NCI-H146 treated with DMSO at 0.1 percent for 48 hours (cell line): ENCODE measurements at regions not wholly inside any gene's neighbourhood (a gene's known extent, or its start where the extent isn't known, plus 50 kb on each side); places are given as distances from the start of the nearest gene placed in this dataset.
"Not testable (repeated sequence)": the region's sequence is repeated elsewhere in the genome, so short reads cannot be mapped to it uniquely, and the experiment has no call there.

Experiments used
- DNase-seq: peaks from one replicate; lab custom pipeline; 2025; ENCODE audit not compliant: unreplicated experiment; lab: John Stamatoyannopoulos, UW

GRCh38 chr6:6940031-6941025, 167.4 kb upstream of the RREB1 start:
- DNase-seq = no peak

- no peak for DNase-seq
These were observed 166.6 kb upstream of the RREB1 start for GRCh38 chr6:6941201-6941600.

- no peak for DNase-seq
These were observed 165.7 kb upstream of the RREB1 start for GRCh38 chr6:6942091-6942490.

- DNase-seq = no peak
These were observed 164.9 kb upstream of the RREB1 start for GRCh38 chr6:6942831-6943230.

- no peak for DNase-seq
These were observed 164.3 kb upstream of the RREB1 start for GRCh38 chr6:6943421-6943820.

GRCh38 chr6:6946206-6947155, 161.3 kb upstream of the RREB1 start:
- no peak for DNase-seq

- no peak for DNase-seq
These were observed 157.2 kb upstream of the RREB1 start for GRCh38 chr6:6950373-6951145.

- no peak for DNase-seq
These were observed 156.4 kb upstream of the RREB1 start for GRCh38 chr6:6951355-6951754.

- DNase-seq = no peak
These were observed 155.3 kb upstream of the RREB1 start for GRCh38 chr6:6952484-6952883.

GRCh38 chr6:6952927-6953326, 154.8 kb upstream of the RREB1 start:
- DNase-seq = not testable (repeated sequence)

GRCh38 chr6:6960571-6961251, 147.1 kb upstream of the RREB1 start:
- DNase-seq = peak; percentile 76

GRCh38 chr6:6962086-6962485, 145.7 kb upstream of the RREB1 start:
- DNase-seq = no peak

GRCh38 chr6:6962699-6963098, 145.1 kb upstream of the RREB1 start:
- DNase-seq = no peak

GRCh38 chr6:6963390-6963789, 144.4 kb upstream of the RREB1 start:
- not testable (repeated sequence) for DNase-seq

GRCh38 chr6:6964675-6965074, 143.1 kb upstream of the RREB1 start:
- DNase-seq = no peak

GRCh38 chr6:6966127-6966526, 141.6 kb upstream of the RREB1 start:
- DNase-seq = no peak

GRCh38 chr6:6966569-6966968, 141.2 kb upstream of the RREB1 start:
- no peak for DNase-seq

- no peak for DNase-seq
These were observed 139.4 kb upstream of the RREB1 start for GRCh38 chr6:6968357-6968730.

- no peak for DNase-seq
These were observed 138.8 kb upstream of the RREB1 start for GRCh38 chr6:6968731-6969552.
